ENCODE measurements at regions not wholly inside any gene's neighbourhood (a gene's known extent, or its start where the extent isn't known, plus 50 kb on each side); places are given as distances from the start of the nearest gene placed in this dataset.

- no peak overlapping the region for H4K91ac ChIP-seq (ENCODE audit: insufficient read length, low read depth, low read length)
- H2BK12ac ChIP-seq (ENCODE audit: insufficient read length, low read depth, low read length): no peak overlapping the region
- H3K4ac ChIP-seq (ENCODE audit: low read depth, low read length): no peak overlapping the region
- H3K4me1 Mint-ChIP-seq: peaks cover 15% of the 10 kb centered on the region in 2 experiments
- no peak overlapping the region for H3K27ac ChIP-seq (ENCODE audit: insufficient read length, low read depth, low read length)
- WGBS (ENCODE audit: extremely low coverage, insufficient read length, low lambda C conversion rate): no CpG with 5 or more reads among the region's 8 CpGs
- H2BK15ac ChIP-seq (ENCODE audit: low read depth, low read length): no peak overlapping the region
- H3K79me2 ChIP-seq (ENCODE audit: insufficient read depth, low read length): no peaks in the 10 kb centered on the region
- H3K9me3 Mint-ChIP-seq: no peaks in the 10 kb centered on the region
- no peaks in the 10 kb centered on the region for H3K36me3 Mint-ChIP-seq (ENCODE audit: insufficient read depth in 1 of 3, low read depth in 3 of 3)
- H3K4me2 ChIP-seq (ENCODE audit: insufficient read depth, insufficient read length, low read length): no peak overlapping the region
- no peak overlapping the region for H3K4me3 Mint-ChIP-seq
- H4K8ac ChIP-seq (replicated peaks; ENCODE audit: insufficient read length, low read depth, low read length): no peak overlapping the region
- H3K27me3 Mint-ChIP-seq (ENCODE audit: low read depth): peaks cover 22% of the 10 kb centered on the region
- no peak for TF ChIP-seq CTCF (conservative IDR thresholded peaks at IDR 0.05)
- H3K14ac ChIP-seq (ENCODE audit: insufficient read depth, low read length): no peak overlapping the region
- H3K9me3 ChIP-seq (ENCODE audit: control insufficient read depth, low read depth, low read length): no peaks in the 10 kb centered on the region
- no peaks in the 10 kb centered on the region for H4K20me1 ChIP-seq (ENCODE audit: control insufficient read depth, insufficient read depth, insufficient read length)
- no peak overlapping the region for H3K56ac ChIP-seq (ENCODE audit: insufficient read length, low read depth, low read length)
- no peak overlapping the region for H3K18ac ChIP-seq (ENCODE audit: insufficient read length, low read depth, low read length)
- no peak overlapping the region for H2AK5ac ChIP-seq (ENCODE audit: insufficient read length, low read length)
- peak overlapping the region in 1 of 3 experiments; percentile 49; a peak in 1 of 7 replicates for H3K27ac Mint-ChIP-seq
- no peaks in the 10 kb centered on the region for H3K23me2 ChIP-seq (ENCODE audit: insufficient read length, low read depth, low read length, poor library complexity, severe bottlenecking)
- H3K23ac ChIP-seq (ENCODE audit: insufficient read length, low read depth, low read length): no peak overlapping the region
- H3K9ac ChIP-seq (ENCODE audit: extremely low read depth, insufficient read length, low read length): no peak overlapping the region
- H3K79me1 ChIP-seq (ENCODE audit: insufficient read depth, low read depth, low read length, poor library complexity, severe bottlenecking): no peaks in the 10 kb centered on the region
- no peak overlapping the region for H4K5ac ChIP-seq (ENCODE audit: insufficient read length, low read depth, low read length)
- H3T11ph ChIP-seq (ENCODE audit: low read length): no peak overlapping the region
- H2BK5ac ChIP-seq (ENCODE audit: insufficient read length, low read length): no peak overlapping the region
- DNase-seq: peak; percentile 25
- H2BK20ac ChIP-seq (ENCODE audit: low read depth, low read length, poor library complexity, severe bottlenecking): no peak overlapping the region
- no peaks in the 10 kb centered on the region for H3K4me1 ChIP-seq (ENCODE audit: insufficient read depth, low read length)
- no peak overlapping the region for H2AFZ ChIP-seq (ENCODE audit: low read length)
- no peak overlapping the region for H2BK120ac ChIP-seq (ENCODE audit: low read depth, low read length, poor library complexity, severe bottlenecking)
- no peaks in the 10 kb centered on the region; the same call in 1 of the 2 replicates for H3K27me3 ChIP-seq (ENCODE audit: insufficient read depth, low read length)
These were observed 172.5 kb downstream of the ABHD5 start for GRCh38 chr3:43862992-43863805.

Measured in H9 (cell line).